GM12873 (cell line): ENCODE measurements at regions not wholly inside any gene's neighbourhood (a gene's known extent, or its start where the extent isn't known, plus 50 kb on each side); places are given as distances from the start of the nearest gene placed in this dataset.

Experiments used
- CTCF ChIP-seq: IDR thresholded peaks from 2 replicates; pipeline ENCODE4 v1.5.1; 2012; ENCODE audit warnings: low read depth, mild to moderate bottlenecking, moderate library complexity, low read length, control low read depth; ENCODE audit not compliant: insufficient read depth; ENCODE audit errors: missing control alignments

GRCh38 chr10:88218362-88218761 lies 354.9 kb downstream of the PTEN start:
- no peak for TF ChIP-seq CTCF

- no peak for TF ChIP-seq CTCF
Observed at GRCh38 chr10:88219753-88220152, 356.3 kb downstream of the PTEN start.

GRCh38 chr10:88221010-88221973 lies 357.9 kb downstream of the PTEN start:
- TF ChIP-seq CTCF: no peak

GRCh38 chr10:88222881-88223280 lies 359.5 kb downstream of the PTEN start:
- TF ChIP-seq CTCF: no peak
